ENCODE measurements at regions not wholly inside any gene's neighbourhood (a gene's known extent, or its start where the extent isn't known, plus 50 kb on each side); places are given as distances from the start of the nearest gene placed in this dataset.

DNA sequence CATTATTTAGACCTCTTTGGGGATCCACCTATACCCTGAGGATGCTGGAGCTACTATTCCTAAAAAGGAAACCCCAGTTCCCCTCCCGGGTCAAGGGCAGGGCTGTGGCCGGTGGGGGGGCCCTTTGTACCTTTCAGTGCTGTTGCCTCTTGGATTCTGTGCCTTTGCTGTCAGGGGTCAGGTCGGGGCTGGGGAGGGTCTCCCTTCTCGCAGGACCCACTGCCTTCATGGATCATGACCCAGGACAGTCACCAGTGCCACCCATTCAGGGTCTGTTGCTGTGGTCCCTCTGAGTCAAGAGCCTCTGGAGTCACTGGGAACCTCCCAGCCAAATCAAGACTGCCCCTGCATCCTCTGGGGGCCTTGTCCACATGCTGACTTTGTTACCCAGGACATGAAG, 78.1 kb upstream of the CCND1 start:
- Histone ChIP-seq H3K4me2 (ENCODE audit: low read depth, low read length) (no peak overlapping the region), H3K79me1 (ENCODE audit: low read depth in 1 of 2, low read length in 2 of 2) (no peaks in the 10 kb centered on the region), H4K8ac (ENCODE audit: low read depth in 2 of 2, low read length in 2 of 2) (no peak overlapping the region), H3K9me1 (ENCODE audit: insufficient read depth, low read length) (peaks cover 4% of the 10 kb centered on the region; the same call in 1 of the 2 replicates), H3K18ac (ENCODE audit: low read depth, low read length) (no peak overlapping the region), H4K5ac (ENCODE audit: low read depth, low read length) (no peak overlapping the region), H3K36me3 (ENCODE audit: control insufficient read depth, insufficient read depth, low read length) (no peaks in the 10 kb centered on the region), H2BK20ac (ENCODE audit: low read depth, low read length) (no peak overlapping the region), H2BK120ac (ENCODE audit: low read depth, low read length) (no peak overlapping the region), H3K4ac (ENCODE audit: low read depth, low read length) (no peak overlapping the region), H3K14ac (replicated peaks; ENCODE audit: low read depth, low read length) (no peak overlapping the region), H2BK5ac (ENCODE audit: low read depth, low read length, poor library complexity, severe bottlenecking) (no peak overlapping the region), H3K9ac (ENCODE audit: low read depth, low read length) (no peak overlapping the region), H3K27me3 (ENCODE audit: control insufficient read depth, insufficient read depth, low read length) (no peaks in the 10 kb centered on the region), H2AK5ac (ENCODE audit: low read depth, low read length) (peak overlapping the region; percentile 13; the same call in 1 of the 2 replicates), H4K91ac (ENCODE audit: insufficient read depth, low read depth, low read length) (no peak overlapping the region), H2AK9ac (replicated peaks; ENCODE audit: low read depth, low read length, poor library complexity) (no peak overlapping the region), H2BK15ac (ENCODE audit: low read depth, low read length) (no peak overlapping the region), H3K56ac (ENCODE audit: extremely low read depth, insufficient read depth, low read length) (no peak overlapping the region), H3K27ac (ENCODE audit: insufficient read depth, low read length) (no peak overlapping the region), H3K23ac (ENCODE audit: low read depth, low read length) (no peak overlapping the region), H3K4me1 (ENCODE audit: control insufficient read depth, insufficient read depth, low read length) (peaks cover 7% of the 10 kb centered on the region; the same call in 1 of the 2 replicates), H3K4me3 (ENCODE audit: insufficient read depth, low read depth, low read length) (no peak overlapping the region), H3K9me3 (ENCODE audit: control insufficient read depth, insufficient read depth, low read length) (peaks cover 2% of the 10 kb centered on the region; the same call in 1 of the 2 replicates), H2AFZ (replicated peaks; ENCODE audit: low read length, poor library complexity) (no peak overlapping the region), H4K20me1 (ENCODE audit: insufficient read depth, low read length) (no peaks in the 10 kb centered on the region)
- dilution Hi-C loops (cut with HindIII; ENCODE audit: low sequenced_read_pairs, unreplicated experiment): no loop called here
- TF ChIP-seq NFE2L2 (IDR thresholded peaks at IDR 0.05; ENCODE audit: low read depth, low read length): no peak
- no peak for TF ChIP-seq SMC3 (IDR thresholded peaks at IDR 0.05; ENCODE audit: low read depth, low read length)
- TF ChIP-seq FOS (IDR thresholded peaks at IDR 0.05; ENCODE audit: low read depth, low read length): no peak
- TF ChIP-seq RAD21 (IDR thresholded peaks at IDR 0.05; ENCODE audit: low read length): no peak
- no peak for TF ChIP-seq CHD1 (IDR thresholded peaks at IDR 0.05; ENCODE audit: low read depth, low read length)
- CTCF ChIA-PET: no interaction called here
- no peak for ATAC-seq (ENCODE audit: low read depth)
- POLR2A ChIA-PET (ENCODE audit: unreplicated experiment): no interaction called here
- 100% methylated on average over 1 of the region's 4 CpGs; no CpG with 5 or more reads in 1 of the 2 experiments for WGBS, 2 experiments (ENCODE audit: extremely low coverage in 2 of 2, insufficient read length in 1 of 2)
- BruUV-seq (replicated peaks): no TSS peak
- in situ Hi-C loops (cut with MboI; ENCODE audit: low sequenced_read_pairs): no loop called here
- no peak for DNase-seq
- intact Hi-C loops (cut with micrococcal nuclease): no loop called here

Measured in IMR-90 (cell line).